ENCODE measurements at regions not wholly inside any gene's neighbourhood (a gene's known extent, or its start where the extent isn't known, plus 50 kb on each side); places are given as distances from the start of the nearest gene placed in this dataset.

DNA sequence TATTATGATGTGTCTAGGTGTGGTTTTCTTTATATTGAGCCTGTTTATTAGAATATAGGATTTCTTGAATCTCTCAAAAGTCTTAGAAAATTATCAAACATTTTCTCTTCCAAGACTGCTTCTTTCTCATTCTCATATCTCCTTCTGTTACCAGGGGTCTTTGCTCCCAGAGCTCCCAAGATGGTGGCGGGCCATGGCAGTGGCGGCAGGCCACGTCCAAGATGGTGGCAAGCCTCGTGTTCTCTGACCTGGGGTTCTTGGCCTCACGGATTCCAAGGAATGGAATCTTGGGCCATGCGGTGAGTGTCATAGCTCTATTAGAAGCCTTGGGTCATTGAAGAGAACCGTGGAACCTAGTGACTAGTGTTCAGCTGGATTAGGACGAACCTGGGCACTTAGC is 248.9 kb downstream of the SMARCA2 start:
- H3K4me3 Mint-ChIP-seq = no peak overlapping the region
- peaks cover 12% of the 10 kb centered on the region; the same call in 2 of the 3 replicates for H3K9me3 Mint-ChIP-seq
- H3K79me2 ChIP-seq (replicated peaks; ENCODE audit: insufficient read depth) = no peaks in the 10 kb centered on the region
- H3F3A ChIP-seq (replicated peaks; ENCODE audit: low read depth) = no peaks in the 10 kb centered on the region
- peaks cover 9% of the 10 kb centered on the region for H3K4me1 Mint-ChIP-seq
- H3K27me3 Mint-ChIP-seq (ENCODE audit: insufficient read depth, low read depth, poor library complexity) = no peaks in the 10 kb centered on the region
- no peak overlapping the region for H3K4me3 ChIP-seq
- peaks cover 4% of the 10 kb centered on the region; the same call in 1 of the 3 replicates for H3K36me3 Mint-ChIP-seq (ENCODE audit: low read depth)
- peaks cover 4% of the 10 kb centered on the region; the same call in 1 of the 2 replicates for H3K4me1 ChIP-seq (ENCODE audit: insufficient read depth)
- no peak overlapping the region for H3K27ac Mint-ChIP-seq
- no peak overlapping the region for H3K4me2 ChIP-seq
- DNase-seq (ENCODE audit: low spot score) (no peak), ATAC-seq (no peak)
- no peak overlapping the region for H2AFZ ChIP-seq
- 0 out of 2 replicates have a peak, but pooled peaks cover 3% of the 10 kb centered on the region for H3K9me2 ChIP-seq (ENCODE audit: insufficient read depth)
- H3K27ac ChIP-seq (ENCODE audit: low read depth) = no peak overlapping the region
- H3K36me3 ChIP-seq (ENCODE audit: insufficient read depth) = no peaks in the 10 kb centered on the region
- H3K27me3 ChIP-seq (ENCODE audit: insufficient read depth) = no peaks in the 10 kb centered on the region
- no peaks in the 10 kb centered on the region for H4K20me1 ChIP-seq (replicated peaks; ENCODE audit: insufficient read depth)
- TF ChIP-seq, protein P1, sequence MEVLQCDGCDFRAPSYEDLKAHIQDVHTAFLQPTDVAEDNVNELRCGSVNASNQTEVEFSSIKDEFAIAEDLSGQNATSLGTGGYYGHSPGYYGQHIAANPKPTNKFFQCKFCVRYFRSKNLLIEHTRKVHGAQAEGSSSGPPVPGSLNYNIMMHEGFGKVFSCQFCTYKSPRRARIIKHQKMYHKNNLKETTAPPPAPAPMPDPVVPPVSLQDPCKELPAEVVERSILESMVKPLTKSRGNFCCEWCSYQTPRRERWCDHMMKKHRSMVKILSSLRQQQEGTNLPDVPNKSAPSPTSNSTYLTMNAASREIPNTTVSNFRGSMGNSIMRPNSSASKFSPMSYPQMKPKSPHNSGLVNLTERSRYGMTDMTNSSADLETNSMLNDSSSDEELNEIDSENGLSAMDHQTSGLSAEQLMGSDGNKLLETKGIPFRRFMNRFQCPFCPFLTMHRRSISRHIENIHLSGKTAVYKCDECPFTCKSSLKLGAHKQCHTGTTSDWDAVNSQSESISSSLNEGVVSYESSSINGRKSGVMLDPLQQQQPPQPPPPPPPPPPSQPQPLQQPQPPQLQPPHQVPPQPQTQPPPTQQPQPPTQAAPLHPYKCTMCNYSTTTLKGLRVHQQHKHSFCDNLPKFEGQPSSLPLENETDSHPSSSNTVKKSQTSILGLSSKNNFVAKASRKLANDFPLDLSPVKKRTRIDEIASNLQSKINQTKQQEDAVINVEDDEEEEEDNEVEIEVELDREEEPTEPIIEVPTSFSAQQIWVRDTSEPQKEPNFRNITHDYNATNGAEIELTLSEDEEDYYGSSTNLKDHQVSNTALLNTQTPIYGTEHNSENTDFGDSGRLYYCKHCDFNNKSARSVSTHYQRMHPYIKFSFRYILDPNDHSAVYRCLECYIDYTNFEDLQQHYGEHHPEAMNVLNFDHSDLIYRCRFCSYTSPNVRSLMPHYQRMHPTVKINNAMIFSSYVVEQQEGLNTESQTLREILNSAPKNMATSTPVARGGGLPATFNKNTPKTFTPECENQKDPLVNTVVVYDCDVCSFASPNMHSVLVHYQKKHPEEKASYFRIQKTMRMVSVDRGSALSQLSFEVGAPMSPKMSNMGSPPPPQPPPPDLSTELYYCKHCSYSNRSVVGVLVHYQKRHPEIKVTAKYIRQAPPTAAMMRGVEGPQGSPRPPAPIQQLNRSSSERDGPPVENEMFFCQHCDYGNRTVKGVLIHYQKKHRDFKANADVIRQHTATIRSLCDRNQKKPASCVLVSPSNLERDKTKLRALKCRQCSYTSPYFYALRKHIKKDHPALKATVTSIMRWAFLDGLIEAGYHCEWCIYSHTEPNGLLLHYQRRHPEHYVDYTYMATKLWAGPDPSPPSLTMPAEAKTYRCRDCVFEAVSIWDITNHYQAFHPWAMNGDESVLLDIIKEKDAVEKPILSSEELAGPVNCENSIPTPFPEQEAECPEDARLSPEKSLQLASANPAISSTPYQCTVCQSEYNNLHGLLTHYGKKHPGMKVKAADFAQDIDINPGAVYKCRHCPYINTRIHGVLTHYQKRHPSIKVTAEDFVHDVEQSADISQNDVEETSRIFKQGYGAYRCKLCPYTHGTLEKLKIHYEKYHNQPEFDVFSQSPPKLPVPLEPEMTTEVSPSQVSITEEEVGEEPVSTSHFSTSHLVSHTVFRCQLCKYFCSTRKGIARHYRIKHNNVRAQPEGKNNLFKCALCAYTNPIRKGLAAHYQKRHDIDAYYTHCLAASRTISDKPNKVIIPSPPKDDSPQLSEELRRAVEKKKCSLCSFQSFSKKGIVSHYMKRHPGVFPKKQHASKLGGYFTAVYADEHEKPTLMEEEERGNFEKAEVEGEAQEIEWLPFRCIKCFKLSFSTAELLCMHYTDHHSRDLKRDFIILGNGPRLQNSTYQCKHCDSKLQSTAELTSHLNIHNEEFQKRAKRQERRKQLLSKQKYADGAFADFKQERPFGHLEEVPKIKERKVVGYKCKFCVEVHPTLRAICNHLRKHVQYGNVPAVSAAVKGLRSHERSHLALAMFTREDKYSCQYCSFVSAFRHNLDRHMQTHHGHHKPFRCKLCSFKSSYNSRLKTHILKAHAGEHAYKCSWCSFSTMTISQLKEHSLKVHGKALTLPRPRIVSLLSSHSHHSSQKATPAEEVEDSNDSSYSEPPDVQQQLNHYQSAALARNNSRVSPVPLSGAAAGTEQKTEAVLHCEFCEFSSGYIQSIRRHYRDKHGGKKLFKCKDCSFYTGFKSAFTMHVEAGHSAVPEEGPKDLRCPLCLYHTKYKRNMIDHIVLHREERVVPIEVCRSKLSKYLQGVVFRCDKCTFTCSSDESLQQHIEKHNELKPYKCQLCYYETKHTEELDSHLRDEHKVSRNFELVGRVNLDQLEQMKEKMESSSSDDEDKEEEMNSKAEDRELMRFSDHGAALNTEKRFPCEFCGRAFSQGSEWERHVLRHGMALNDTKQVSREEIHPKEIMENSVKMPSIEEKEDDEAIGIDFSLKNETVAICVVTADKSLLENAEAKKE (CRISPR knock-in tag; IDR thresholded peaks at IDR 0.05) = no peak
- TF ChIP-seq NANOG (IDR thresholded peaks at IDR 0.05; ENCODE audit: borderline replicate concordance) = no peak
- no peak for TF ChIP-seq ZNF331 (CRISPR knock-in tag; IDR thresholded peaks at IDR 0.05; ENCODE audit: low read depth)
- no peak for TF ChIP-seq EZH2phosphoT487 (IDR thresholded peaks at IDR 0.05; ENCODE audit: unreplicated experiment)
- TF ChIP-seq, protein P2, sequence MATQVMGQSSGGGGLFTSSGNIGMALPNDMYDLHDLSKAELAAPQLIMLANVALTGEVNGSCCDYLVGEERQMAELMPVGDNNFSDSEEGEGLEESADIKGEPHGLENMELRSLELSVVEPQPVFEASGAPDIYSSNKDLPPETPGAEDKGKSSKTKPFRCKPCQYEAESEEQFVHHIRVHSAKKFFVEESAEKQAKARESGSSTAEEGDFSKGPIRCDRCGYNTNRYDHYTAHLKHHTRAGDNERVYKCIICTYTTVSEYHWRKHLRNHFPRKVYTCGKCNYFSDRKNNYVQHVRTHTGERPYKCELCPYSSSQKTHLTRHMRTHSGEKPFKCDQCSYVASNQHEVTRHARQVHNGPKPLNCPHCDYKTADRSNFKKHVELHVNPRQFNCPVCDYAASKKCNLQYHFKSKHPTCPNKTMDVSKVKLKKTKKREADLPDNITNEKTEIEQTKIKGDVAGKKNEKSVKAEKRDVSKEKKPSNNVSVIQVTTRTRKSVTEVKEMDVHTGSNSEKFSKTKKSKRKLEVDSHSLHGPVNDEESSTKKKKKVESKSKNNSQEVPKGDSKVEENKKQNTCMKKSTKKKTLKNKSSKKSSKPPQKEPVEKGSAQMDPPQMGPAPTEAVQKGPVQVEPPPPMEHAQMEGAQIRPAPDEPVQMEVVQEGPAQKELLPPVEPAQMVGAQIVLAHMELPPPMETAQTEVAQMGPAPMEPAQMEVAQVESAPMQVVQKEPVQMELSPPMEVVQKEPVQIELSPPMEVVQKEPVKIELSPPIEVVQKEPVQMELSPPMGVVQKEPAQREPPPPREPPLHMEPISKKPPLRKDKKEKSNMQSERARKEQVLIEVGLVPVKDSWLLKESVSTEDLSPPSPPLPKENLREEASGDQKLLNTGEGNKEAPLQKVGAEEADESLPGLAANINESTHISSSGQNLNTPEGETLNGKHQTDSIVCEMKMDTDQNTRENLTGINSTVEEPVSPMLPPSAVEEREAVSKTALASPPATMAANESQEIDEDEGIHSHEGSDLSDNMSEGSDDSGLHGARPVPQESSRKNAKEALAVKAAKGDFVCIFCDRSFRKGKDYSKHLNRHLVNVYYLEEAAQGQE (IDR thresholded peaks at IDR 0.05; ENCODE audit: unreplicated experiment) = no peak
